NCI-H345 (cell line): ENCODE measurements at regions not wholly inside any gene's neighbourhood (a gene's known extent, or its start where the extent isn't known, plus 50 kb on each side); places are given as distances from the start of the nearest gene placed in this dataset.

ENCODE experiments used
- DNase-seq: peaks from one replicate; lab custom pipeline; 2025; lab: John Stamatoyannopoulos, UW

GRCh38 chr10:132135053-132135872 lies 51.5 kb upstream of the DPYSL4 start:
- no peak for DNase-seq

DNA sequence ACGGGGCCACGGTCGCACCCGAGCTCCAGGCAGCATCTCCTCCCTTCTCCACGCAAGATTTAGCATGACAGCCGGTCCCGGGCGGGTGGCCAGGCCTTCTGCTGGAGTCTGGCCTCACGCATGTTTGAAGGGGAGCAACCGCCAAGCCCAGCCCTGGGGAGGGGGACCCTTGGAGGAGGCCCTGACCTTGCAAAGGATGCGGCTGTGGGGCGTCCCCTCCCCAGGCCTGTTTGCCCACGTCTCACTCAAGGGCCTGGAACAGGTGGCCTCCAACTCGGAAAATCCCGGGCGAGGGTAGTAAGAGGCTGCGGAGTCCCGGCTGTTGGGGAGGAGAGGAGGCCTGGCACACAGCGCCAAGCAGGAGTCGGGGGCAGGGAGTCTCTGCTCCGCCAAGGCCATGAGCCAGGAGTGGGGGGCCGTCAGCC lies 50.6 kb upstream of the DPYSL4 start:
- DNase-seq, result no peak

GRCh38 chr10:132136689-132137088 lies 50.1 kb upstream of the DPYSL4 start:
- DNase-seq, result no peak
